T-helper 1 cell treated with Interleukin-12 subunit alpha and Interleukin-12 subunit beta and Interleukin-4 antibody, amounts not matched to agents 30 μg/mL and 1 μg/mL, for 36 hours (primary cell): ENCODE measurements at regions not wholly inside any gene's neighbourhood (a gene's known extent, or its start where the extent isn't known, plus 50 kb on each side); places are given as distances from the start of the nearest gene placed in this dataset.
"Not testable (repeated sequence)": the region's sequence is repeated elsewhere in the genome, so short reads cannot be mapped to it uniquely, and the experiment has no call there.

ENCODE experiments used
- H3K27ac Mint-ChIP-seq: one replicate; pipeline ENCODE4 v1.8.0; 2021; ENCODE audit warnings: mild to moderate bottlenecking, mixed read lengths
- H3K27me3 Mint-ChIP-seq: one replicate; pipeline ENCODE4 v1.8.0; 2021; ENCODE audit warnings: low read depth, mixed read lengths
- H3K36me3 Mint-ChIP-seq: one replicate; pipeline ENCODE4 v1.8.0; 2021; ENCODE audit warnings: low read depth, mixed read lengths
- H3K4me1 Mint-ChIP-seq: one replicate; pipeline ENCODE4 v1.8.0; 2021; ENCODE audit warnings: low read depth, mixed read lengths
- H3K4me3 Mint-ChIP-seq: one replicate; pipeline ENCODE4 v1.8.0; 2021; ENCODE audit warnings: mild to moderate bottlenecking, moderate library complexity, mixed read lengths
- H3K9me3 Mint-ChIP-seq: one replicate; pipeline ENCODE4 v1.8.0; 2021; ENCODE audit warnings: mixed read lengths

DNA sequence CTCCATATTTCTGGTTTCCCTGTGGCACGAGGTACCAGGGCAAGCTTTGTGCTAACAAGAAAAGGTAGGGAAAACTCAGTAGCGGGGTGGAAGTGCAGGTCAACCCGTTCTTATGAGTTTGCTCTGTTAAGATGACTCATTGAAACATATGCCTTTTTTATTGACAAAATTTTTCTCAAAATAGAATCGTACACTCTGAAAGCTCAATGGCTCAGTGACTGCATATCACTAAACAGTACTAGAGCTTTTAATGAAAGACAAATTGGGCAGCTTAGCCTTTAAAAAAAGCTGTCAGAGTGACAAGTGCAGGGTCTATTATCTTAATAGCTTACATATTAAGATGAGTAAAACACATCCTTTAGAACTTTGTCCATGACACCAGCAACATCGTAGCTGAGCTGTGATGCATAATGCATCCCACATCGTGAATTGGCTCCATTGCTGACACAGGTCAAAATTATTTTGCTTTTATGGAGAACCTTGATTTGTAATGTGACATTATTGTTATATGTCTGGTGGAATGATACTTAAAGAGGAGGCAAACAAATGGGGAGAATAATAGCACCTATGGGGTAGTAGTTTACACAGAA, 264.4 kb downstream of the ETV1 start:
- H3K36me3 Mint-ChIP-seq = no peaks in the 10 kb centered on the region
- H3K4me3 Mint-ChIP-seq = no peak overlapping the region
- no peaks in the 10 kb centered on the region for H3K27me3 Mint-ChIP-seq
- no peaks in the 10 kb centered on the region for H3K9me3 Mint-ChIP-seq
- H3K27ac Mint-ChIP-seq = no peak overlapping the region
- H3K4me1 Mint-ChIP-seq = no peaks in the 10 kb centered on the region

DNA sequence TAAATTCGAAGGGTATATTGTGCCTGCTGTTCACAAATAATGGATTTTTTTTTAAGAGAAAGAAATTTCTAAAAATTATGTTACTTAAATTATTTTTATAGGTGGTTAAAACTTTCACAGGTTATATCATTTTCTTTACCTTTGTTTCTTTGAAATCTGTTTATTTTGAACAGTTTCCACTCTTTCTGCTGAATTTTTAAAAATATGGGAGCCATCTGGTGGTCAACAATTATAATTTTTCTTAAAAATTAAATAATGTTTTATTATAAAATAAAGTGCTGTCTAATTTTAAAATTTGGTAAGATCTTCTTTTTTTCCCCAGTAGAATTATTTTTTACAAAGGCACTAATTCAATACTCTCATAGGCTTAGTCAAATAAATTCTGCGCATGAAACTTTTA, 263.9 kb downstream of the ETV1 start:
- H3K4me3 Mint-ChIP-seq = no peak overlapping the region
- no peaks in the 10 kb centered on the region for H3K4me1 Mint-ChIP-seq
- no peaks in the 10 kb centered on the region for H3K36me3 Mint-ChIP-seq
- H3K9me3 Mint-ChIP-seq = no peaks in the 10 kb centered on the region
- no peak overlapping the region for H3K27ac Mint-ChIP-seq
- H3K27me3 Mint-ChIP-seq = no peaks in the 10 kb centered on the region

DNA sequence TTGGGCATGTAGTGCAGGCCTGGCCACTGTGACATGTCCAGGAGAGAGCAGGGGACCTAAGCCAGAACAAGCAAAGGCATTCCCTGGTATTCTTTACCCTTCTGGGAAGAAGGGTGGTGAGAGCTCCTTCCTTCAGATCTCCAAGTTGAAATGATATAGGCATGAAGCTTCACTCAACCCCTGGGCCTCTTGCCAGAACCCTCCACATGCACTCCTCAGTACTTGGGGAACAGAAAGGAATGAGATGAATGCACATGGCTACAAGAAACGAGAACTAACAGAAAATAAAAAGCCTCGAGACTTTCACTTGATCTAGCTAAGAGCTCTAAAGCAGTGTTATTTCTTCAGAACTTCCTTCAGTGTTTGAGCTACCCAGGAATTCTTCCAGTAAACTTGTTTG, 262.2 kb downstream of the ETV1 start:
- Mint-ChIP-seq H3K4me3 (no peak overlapping the region), H3K36me3 (no peaks in the 10 kb centered on the region), H3K4me1 (no peaks in the 10 kb centered on the region), H3K9me3 (no peaks in the 10 kb centered on the region), H3K27me3 (no peaks in the 10 kb centered on the region), H3K27ac (no peak overlapping the region)

DNA sequence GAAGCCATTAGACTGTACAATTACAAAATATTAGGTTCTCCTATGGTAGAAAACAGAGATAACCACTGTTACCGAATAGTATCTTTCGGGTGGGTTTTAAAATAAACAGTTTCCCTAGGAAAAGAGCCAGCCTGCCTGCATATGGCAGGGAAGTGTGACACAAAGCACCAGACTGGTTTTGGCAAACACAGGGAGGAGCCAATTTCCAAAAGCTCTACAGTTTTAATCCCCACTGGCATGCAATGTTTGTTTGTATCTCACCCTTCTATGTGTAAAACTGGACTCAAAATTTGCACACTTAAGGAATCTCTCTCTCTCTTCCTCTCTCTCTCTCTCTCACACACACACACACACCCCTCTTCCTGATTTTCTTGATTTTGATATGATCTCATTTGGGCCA, 261.7 kb downstream of the ETV1 start:
- Mint-ChIP-seq H3K4me3 (no peak overlapping the region), H3K36me3 (no peaks in the 10 kb centered on the region), H3K4me1 (no peaks in the 10 kb centered on the region), H3K27ac (no peak overlapping the region), H3K9me3 (no peaks in the 10 kb centered on the region), H3K27me3 (no peaks in the 10 kb centered on the region)

DNA sequence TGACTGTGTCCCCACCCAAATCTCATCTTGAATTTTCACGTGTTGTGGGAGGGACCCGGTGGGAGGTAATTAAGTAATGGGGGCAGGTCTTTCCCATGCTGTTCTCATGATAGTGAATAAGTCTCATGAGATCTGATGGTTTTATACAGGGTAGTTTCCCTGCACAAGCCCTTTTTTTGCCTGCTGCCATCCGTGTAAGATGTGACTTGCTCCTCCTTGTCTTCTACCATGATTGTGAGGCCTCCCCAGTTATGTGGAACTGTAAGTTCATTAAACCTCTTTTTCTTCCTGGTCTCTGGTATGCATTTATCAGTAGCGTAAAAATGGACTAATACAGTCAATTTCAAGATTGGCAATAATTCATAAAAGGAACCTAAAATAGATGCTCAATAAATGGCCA, 261.0 kb downstream of the ETV1 start:
- H3K36me3 Mint-ChIP-seq, H3K4me3 Mint-ChIP-seq, H3K27ac Mint-ChIP-seq, H3K9me3 Mint-ChIP-seq, H3K27me3 Mint-ChIP-seq, H3K4me1 Mint-ChIP-seq: not testable (repeated sequence)

DNA sequence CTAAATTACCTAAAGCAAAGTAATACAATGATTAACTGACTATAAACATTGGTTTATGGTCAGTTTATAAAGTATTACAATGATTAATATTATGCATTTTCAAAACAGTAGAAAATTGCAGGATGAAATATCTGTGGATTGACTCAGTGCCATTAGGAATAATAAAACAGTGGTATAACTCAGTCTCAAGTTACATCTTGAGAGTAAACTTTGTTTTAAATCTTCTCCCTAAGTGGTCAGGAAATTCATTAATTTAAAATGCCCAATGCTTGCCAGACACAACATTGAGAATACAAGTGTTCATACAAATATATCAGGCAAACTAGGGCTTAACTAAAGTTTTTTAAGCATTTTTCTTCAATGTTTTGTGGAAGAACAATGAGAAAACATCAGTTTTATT, 257.8 kb downstream of the ETV1 start:
- Mint-ChIP-seq H3K4me3 (no peak overlapping the region), H3K27me3 (no peaks in the 10 kb centered on the region), H3K9me3 (no peaks in the 10 kb centered on the region), H3K4me1 (no peaks in the 10 kb centered on the region), H3K27ac (no peak overlapping the region), H3K36me3 (no peaks in the 10 kb centered on the region)

DNA sequence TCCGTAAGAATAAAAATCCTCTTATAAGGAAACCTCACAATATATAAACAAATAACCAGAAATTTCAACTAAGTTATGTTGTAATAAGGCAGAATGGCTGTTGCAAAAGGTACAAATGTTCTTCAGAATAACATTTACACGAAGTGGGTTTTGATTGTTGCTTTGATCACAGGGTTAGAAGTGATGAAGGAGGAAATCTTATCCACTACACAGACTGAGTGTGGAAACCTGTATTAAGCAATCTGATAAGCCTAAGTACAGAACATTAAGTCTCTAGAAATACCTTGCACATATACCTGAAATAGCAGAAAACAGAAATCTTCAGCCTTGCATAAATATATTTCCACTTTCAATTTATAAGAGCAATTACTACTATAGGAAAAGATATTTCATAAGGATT, 251.9 kb downstream of the ETV1 start:
- Mint-ChIP-seq H3K36me3 (no peaks in the 10 kb centered on the region), H3K9me3 (no peaks in the 10 kb centered on the region)

DNA sequence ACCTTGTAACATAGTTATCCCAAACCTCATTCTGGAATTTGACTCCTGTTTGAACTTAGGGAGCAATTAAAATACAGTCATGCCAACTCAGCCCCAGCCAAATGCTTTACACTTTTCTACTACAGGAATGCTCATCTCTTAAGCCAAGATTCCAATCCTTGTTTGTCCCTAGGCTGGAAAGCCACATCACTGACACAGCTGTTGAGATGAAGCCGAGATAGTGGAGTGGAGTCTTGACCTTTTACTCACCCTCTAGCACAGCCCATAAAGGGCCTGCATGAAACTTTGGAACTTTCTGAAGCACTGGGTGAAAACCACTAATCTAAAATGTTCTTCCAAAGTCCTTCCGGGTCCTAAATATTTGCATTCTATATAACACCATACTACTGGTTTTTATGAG, 247.3 kb downstream of the ETV1 start:
- H3K36me3 Mint-ChIP-seq = no peaks in the 10 kb centered on the region
- no peaks in the 10 kb centered on the region for H3K4me1 Mint-ChIP-seq
- no peaks in the 10 kb centered on the region for H3K27me3 Mint-ChIP-seq
- no peak overlapping the region for H3K4me3 Mint-ChIP-seq
- no peak overlapping the region for H3K27ac Mint-ChIP-seq
- no peaks in the 10 kb centered on the region for H3K9me3 Mint-ChIP-seq

More for the DNA sequence above, 251.9 kb downstream of the ETV1 start:
- Mint-ChIP-seq H3K4me3 (no peak overlapping the region), H3K27ac (no peak overlapping the region), H3K4me1 (no peaks in the 10 kb centered on the region), H3K27me3 (no peaks in the 10 kb centered on the region)

DNA sequence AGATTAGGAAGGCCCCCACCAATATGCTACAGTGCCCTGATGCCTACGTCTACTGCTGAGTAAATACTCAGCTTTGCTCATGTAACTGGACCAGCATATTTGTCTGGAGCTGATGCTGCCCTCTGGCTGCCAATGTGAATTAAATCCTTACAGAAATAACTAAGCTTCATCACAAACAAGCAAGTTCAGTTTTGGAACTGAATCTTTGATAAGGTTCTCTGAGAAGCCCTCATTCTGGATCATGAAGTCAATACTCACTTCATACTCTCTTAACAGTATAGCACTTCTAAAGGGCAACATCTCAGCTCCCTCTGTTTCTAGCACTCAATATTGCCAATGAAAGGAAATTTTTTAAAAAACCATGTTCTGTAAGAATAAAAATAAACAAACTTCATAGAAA, 246.7 kb downstream of the ETV1 start:
- Mint-ChIP-seq H3K27ac (no peak overlapping the region), H3K4me1 (no peaks in the 10 kb centered on the region), H3K27me3 (no peaks in the 10 kb centered on the region), H3K9me3 (no peaks in the 10 kb centered on the region), H3K4me3 (no peak overlapping the region), H3K36me3 (no peaks in the 10 kb centered on the region)

DNA sequence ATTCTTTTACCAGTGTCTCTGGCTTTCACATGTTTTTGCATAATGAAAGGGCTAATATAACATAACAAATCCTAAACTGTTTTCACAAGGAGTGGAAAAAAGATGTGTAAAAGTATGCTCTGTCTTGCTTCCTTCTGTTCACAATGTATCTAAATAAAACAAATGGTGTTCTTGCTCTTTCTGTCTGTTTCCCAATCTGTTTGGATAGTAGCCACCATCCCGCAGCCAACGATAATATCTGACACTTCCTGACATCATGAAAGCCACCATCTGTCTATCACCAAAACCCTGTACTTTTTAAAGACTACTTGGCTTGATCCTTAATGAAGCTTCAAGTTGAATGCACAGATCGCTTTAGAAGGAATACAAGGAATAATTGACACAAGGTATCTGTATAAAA, 246.2 kb downstream of the ETV1 start:
- Mint-ChIP-seq H3K4me1 (no peaks in the 10 kb centered on the region), H3K27me3 (no peaks in the 10 kb centered on the region), H3K9me3 (no peaks in the 10 kb centered on the region), H3K36me3 (no peaks in the 10 kb centered on the region), H3K27ac (no peak overlapping the region), H3K4me3 (no peak overlapping the region)

DNA sequence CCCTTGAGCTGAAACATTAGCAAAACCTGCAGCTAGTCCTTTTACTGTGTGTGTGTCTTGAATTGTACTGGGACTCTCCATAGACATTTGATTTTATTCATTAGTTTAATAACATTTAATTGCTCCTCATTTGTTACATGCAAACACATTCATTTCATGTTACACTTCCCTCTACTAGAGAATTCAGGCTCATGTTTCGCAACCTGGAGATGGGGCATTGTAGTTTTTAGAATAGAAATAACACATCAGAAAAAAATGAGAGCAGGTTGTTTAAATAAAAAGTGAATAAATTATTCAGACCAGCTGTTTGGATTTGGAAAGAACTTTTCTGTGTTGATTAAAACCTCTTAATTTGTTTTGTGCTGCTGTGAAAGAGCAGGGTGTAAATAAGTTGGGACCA, 243.9 kb downstream of the ETV1 start:
- Mint-ChIP-seq H3K27ac (no peak overlapping the region), H3K27me3 (no peaks in the 10 kb centered on the region), H3K36me3 (no peaks in the 10 kb centered on the region), H3K4me3 (no peak overlapping the region), H3K4me1 (no peaks in the 10 kb centered on the region), H3K9me3 (no peaks in the 10 kb centered on the region)

DNA sequence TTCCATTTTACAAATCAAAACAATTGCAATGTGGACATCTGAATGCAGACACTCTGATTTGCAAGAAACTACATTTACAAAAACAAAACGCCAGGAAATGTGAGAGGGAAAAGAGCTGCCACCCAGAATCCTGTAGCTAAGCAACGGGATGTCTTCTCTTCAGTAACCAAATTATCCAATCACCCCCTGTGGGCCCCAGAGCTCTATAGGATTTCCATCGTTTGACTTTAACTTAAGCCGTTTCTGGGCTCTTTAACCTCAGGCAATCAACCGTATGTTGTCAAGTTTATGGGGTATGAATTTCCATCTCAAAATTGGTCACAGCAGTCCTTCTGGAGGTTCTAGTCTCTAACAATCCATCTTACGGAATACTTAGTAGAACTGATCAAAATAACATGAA, 240.5 kb downstream of the ETV1 start:
- Mint-ChIP-seq H3K4me3 (no peak overlapping the region), H3K4me1 (no peaks in the 10 kb centered on the region), H3K36me3 (no peaks in the 10 kb centered on the region), H3K27me3 (no peaks in the 10 kb centered on the region), H3K9me3 (no peaks in the 10 kb centered on the region), H3K27ac (no peak overlapping the region)

DNA sequence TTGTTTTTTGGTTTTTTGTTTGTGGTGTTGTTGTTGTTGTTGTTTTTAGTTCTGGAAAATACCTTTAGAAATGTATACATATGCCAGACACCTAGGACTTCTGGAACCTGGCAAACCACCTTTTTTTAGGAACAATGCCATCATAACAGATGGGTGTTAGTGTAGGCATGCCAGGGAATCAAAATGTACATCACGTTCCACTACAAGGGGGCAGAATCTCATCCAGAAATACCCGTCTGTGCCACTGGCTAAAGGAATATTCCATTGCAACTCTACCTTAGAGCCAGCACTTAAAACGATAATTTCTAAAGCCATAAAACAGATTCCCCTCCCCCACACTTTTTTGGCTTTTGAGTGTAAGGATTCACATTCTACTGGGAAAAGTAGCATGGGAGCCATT, 239.8 kb downstream of the ETV1 start:
- no peaks in the 10 kb centered on the region for H3K27me3 Mint-ChIP-seq
- H3K36me3 Mint-ChIP-seq = no peaks in the 10 kb centered on the region
- H3K27ac Mint-ChIP-seq = no peak overlapping the region
- no peak overlapping the region for H3K4me3 Mint-ChIP-seq
- H3K9me3 Mint-ChIP-seq = no peaks in the 10 kb centered on the region
- H3K4me1 Mint-ChIP-seq = no peaks in the 10 kb centered on the region

DNA sequence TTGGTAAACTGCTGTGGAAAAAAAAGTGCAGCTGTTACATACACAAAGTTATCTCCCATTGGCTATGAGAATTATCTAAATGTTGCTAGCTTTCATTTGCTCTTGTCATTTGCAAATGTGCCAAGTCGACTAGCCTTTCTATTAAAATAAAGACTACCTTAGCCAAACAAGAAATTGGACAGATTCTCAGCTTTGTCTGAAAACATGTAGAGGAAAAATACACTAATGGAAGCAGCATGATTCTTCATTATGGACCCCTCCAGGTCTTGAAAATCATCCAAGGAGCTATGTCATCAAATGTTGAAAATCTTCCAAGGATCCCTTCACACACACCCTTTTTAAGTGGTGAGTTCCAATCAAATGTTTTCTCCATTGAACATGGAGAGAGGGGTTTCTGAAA, 237.7 kb downstream of the ETV1 start:
- H3K9me3 Mint-ChIP-seq = no peaks in the 10 kb centered on the region
- no peak overlapping the region for H3K27ac Mint-ChIP-seq
- no peaks in the 10 kb centered on the region for H3K36me3 Mint-ChIP-seq
- no peak overlapping the region for H3K4me3 Mint-ChIP-seq
- no peaks in the 10 kb centered on the region for H3K4me1 Mint-ChIP-seq
- H3K27me3 Mint-ChIP-seq = no peaks in the 10 kb centered on the region

DNA sequence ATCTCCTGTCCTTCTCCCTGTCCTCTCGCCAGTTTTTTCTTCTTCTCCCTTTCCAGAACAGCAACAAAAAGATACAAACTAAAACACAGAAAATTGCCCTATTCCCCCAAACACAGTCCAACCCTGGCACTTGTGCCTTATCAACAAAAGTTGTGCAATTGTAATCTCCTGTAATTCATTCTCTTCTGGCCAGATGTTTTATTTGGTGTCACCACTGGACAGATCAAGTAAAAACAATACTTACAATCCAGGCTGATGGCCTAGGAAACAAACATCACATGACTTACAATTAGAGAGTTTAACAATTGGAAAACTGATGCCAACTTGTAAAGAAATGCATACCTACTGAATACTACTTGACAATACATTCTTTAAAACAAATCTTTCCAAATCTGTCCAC, 231.6 kb downstream of the ETV1 start:
- no peaks in the 10 kb centered on the region for H3K27me3 Mint-ChIP-seq
- no peak overlapping the region for H3K27ac Mint-ChIP-seq
- H3K4me1 Mint-ChIP-seq = no peaks in the 10 kb centered on the region
- no peak overlapping the region for H3K4me3 Mint-ChIP-seq
- H3K9me3 Mint-ChIP-seq = no peaks in the 10 kb centered on the region
- no peaks in the 10 kb centered on the region for H3K36me3 Mint-ChIP-seq

DNA sequence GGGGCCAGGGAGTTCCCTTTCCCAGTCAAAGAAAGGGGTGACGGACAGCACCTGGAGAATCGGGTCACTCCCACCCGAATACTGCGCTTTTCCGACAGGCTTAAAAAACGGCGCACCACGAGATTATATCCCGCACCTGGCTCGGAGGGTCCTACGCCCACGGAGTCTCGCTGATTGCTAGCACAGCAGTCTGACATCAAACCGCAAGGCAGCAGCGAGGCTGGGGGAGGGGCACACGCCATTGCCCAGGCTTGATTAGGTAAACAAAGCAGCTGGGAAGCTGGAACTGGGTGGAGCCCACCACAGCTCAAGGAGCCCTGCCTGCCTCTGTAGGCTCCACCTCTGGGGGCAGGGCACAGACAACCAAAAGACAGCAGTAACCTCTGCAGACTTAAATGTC, 223.6 kb downstream of the ETV1 start:
- H3K4me3 Mint-ChIP-seq, H3K27ac Mint-ChIP-seq, H3K27me3 Mint-ChIP-seq, H3K36me3 Mint-ChIP-seq, H3K9me3 Mint-ChIP-seq, H3K4me1 Mint-ChIP-seq: not testable (repeated sequence)
